Activated T-cell treated with anti-CD3 and anti-CD28 coated beads, Interleukin-2, amount 50 U/mL, for 48 hours (primary cell): ENCODE measurements at regions not wholly inside any gene's neighbourhood (a gene's known extent, or its start where the extent isn't known, plus 50 kb on each side); places are given as distances from the start of the nearest gene placed in this dataset.

Experiments used
- DNase-seq, 2 experiments: peaks; one replicate each; pipeline ENCODE4 v3.0.0-alpha.2; 2020

DNA sequence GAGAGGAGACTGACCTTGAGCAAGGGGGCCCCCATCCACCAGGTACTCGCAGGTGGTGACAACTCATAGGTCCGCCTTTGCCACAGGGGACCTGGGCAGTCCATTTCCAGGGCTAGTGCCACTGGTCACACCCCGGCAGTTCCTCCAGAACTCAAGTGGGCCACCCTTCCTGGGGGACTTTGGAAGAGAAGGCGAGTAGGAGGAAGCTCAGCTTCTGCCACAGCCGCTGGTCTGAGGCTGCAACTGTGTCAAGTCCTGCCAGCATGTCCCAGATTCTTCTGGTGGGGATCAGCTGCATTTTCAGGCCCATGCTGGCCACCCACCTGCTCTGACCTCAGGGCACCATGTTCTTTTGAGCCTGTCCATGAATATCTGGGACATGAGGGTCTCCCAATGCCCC is 423.9 kb upstream of the MYT1L start:
- no peak for DNase-seq

DNA sequence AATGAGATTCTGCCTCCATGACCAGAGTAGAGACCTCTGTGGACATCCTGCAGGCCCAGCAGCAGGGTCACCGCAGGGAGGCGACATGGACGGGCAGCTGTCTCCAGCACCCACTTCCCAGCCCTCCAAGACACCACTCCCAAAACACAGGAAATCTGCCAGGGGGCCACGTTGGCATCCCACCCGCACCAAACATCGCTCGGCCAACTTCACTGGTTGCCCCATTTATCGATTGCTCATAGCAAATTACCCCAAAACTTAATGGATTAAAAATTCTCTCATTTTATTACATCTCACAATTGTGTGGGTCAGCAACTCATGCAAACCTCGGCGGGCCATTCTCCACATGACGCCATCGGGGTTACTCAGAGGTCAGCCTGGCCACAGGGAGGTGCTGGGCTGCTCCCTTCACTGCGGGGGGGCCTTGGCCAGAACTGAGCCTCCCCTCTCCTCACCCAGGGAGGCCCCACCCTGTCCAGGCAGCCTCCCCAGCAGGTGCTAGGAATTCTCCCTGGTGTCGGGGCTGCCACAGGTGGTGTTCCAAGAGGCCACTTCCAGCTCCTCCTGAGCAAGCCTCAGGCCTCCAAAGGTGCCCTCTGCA is 420.7 kb upstream of the MYT1L start:
- DNase-seq = no peak

DNA sequence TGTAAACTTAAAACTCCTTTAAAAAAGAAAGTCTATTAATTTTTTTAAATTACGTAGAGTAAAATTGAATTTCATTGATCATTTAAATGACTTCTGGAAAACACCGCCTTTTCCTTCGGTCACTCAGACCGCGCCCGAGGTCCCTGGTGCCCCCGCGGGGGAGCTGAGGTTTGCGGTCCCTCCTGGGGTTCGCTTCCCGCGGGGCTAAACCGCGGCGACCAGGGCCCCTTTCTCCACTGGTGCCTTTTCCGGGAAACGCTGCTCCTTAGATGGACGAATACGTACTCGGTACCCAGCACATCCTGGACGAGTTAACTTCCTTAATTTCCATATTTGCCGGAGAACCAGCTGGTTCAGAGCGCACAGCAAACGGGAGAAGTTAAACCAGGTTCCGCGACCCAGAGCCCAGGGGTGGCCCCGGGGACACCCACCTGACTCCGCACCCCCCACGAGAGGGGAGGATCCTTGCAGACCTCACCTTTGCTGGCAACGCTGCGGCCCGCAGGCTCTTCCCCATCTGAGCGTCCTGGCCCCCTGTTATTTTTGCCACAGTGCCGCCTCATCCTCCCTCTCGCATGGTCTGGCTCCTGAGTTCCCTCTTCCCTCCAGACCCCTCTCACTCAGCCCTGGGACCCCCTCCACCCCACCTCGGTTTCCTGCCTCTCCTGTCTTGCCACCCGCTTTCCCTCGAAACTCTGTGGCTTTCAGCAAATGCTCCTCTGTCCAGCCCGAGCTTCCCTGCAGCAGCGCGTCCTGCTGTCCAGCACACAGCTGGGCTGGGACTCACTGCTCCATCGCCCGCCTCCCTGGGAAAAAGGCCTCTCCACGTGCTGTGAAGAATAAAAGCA is 420.0 kb upstream of the MYT1L start:
- no peak for DNase-seq

DNA sequence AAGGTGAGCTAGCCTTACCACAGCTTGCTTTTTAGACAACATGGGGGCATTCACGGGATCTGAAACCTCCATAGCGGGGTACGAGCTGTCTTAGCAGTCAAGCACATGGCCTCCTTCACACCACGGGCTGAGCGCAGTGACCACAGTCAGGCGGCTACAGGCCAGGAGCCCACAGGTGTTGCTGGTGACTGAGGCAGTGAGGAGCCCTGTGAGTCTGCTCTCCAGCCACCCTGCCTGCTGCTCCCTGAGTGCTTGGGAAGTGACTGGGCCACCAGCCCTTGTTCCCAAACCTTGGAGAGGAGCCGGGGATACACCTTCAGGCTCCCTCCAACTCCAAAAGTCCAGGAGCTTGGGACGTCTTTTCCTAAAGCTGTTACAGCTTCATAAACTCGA is 418.1 kb upstream of the MYT1L start:
- no peak for DNase-seq

DNA sequence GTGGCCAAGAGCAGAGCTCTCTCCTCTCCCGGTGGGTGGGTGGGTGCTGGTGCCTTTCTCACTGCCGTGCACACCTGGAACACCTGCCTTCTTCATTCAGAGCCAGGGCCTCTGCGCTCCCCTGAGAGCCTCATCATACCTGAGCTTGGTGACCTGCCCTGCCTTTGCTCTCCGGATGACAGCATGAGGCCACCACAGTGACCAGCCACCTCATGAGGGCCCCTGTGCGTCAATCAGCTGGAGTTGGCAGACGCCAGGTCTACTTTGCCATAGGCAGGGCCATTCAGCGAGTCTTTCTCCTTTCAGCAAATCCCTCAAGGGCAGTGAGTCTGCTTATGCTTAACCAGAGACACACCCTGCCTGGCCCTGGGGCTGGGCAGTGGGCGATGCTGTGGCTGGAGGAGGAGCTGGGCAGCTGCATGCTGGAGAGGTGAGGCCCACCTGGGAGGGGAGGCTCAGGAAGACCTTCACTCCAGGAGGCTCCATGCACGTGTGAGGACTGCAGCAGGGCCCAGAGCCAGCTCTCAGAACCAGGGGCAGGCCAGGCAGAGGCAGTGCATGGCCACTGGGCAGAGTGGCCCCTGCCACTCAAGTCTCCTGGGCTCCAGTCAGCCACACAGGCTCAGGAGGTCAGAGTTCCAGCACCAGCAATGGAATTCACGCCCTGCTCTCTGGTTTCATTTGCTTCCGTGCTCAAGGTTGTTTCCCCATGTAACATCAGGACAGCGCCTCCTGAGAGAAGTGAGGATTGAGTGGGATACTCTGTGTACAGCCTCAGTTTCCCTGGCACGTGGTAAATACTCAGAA is 417.5 kb upstream of the MYT1L start:
- DNase-seq = no peak

DNA sequence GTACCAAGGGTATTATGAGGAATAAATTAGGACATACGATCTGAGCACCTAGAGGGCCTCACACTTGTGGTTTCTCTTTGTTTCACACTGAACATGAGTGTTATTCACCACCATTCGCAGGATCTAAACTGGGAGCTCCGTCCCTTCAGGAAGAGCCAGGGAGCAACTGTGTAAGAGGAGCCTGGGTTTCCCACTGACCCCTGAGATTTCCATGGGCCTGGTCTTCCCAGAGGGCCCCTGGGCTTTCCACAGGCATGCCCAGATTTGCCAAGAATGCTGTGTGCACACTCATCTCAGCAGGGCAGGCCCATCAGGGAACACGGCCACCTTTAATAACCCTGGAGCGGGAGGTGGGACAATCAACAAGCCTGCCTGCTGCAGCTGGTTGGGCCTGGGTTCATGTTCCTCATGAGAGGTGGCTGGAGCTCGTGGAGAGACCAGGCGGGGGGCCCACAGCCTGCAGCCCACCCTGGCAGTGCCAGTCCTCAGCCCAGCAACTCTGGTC is 416.8 kb upstream of the MYT1L start:
- no peak for DNase-seq

DNA sequence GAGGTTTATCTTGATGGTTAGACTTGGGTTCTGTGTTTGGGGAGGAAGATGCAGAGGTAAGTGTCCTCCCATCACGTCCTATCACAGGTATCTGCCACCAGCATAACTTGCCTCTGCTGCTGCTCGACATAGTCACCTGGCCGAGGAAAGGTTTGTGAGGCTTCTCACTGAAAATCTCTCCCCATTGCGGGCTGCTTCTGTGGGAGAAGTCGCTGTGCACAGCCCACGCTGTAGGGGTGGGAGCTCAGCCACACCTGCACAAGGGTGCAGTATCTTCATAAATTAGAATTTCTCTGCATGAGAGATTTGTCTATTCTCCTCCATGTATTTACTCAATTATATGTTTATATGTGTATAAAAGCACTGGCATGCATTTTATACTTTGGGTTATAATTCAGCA is 415.7 kb upstream of the MYT1L start:
- no peak for DNase-seq

DNA sequence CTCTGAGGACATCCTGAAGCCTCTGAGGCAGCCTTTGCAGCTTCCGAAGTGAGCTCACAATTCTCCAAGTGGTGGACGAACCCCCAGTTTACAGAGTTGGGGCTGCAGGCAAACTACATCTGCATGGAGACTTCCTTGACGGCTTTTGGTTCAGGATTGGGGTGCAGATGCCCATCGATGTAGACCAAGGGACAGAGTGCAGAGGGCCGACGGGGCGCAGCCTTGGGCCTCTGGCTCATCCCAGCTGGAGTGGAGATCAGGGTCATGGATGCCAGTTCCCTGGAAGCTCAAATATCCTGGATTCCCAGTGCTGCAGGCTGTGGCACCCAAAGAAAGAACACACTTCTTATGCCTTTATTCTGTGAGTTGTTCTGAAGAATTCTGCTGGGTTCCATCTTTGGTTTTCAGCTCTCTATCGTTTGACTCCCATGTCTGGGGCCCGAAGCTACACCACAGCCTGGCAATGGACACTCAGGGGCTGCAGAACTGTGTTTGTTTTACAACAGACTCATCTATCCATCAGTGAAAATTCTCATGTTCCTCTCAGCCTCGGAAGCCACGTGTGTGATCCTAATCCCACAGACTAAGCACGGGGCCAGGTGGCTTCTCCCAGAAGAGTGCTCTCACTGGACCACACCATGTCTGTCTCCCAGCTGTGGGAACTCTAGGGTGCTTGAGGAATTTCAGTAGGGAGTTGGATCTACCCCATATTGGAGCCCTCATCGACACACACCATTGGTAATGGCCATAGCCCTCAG is 414.1 kb upstream of the MYT1L start:
- no peak for DNase-seq

DNA sequence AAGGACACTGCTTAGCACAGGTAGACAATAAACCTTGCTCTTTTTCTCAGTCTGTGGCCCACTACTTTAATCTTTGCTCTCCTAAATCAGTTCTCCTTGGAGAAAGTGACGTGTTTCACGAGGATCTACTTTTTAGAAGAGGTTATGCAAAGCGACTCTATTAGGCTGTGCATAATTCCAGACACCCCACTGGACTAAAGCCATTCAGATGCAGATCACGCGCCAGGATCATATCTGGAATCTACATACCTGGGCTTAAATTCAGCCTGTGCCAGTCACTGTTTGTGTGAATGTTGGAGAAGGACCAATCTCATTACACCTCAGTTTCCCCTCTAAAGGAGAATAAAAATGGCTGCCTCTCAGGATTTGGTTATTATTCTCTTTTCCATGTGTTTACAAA is 413.0 kb upstream of the MYT1L start:
- no peak for DNase-seq

DNA sequence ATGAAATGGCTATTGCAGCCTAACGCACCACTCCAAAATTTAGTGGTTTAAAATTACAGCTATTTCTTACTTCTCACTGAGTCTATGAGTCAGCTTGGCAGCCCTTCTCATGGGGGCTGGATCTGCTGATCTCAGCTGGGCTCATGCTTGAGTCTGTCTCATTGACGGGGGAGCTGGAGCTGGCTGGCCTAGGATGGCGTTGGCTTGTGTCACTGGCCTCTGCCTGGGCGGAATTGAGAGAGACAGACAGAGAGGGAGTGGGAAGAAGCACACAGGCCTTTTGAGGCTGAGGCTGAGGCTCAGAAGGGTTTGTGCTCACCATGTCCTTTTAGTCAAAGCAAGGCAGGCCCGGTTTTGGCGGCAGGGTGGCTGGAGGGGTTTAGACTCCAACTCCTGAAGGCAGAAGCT is 412.1 kb upstream of the MYT1L start:
- DNase-seq = no peak

DNA sequence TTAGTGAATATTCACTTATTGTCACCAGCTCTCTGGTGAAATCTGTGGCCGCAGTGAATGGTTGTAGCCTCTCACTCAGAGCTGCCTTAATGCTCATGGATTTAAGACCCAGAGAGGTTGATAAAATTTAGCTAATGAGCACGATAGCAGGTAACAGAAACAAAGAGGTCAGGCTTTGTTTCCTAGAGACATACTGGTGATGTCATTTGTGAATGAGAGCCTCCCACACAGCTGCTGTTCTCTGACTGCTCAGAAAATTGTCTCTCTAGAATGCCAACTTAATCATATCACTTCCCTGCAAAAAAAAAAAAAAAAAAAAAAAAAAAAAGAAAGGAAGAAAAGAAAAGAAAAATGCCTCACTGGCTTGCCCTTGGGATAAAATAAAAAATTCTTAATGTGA is 411.7 kb upstream of the MYT1L start:
- DNase-seq = no peak

DNA sequence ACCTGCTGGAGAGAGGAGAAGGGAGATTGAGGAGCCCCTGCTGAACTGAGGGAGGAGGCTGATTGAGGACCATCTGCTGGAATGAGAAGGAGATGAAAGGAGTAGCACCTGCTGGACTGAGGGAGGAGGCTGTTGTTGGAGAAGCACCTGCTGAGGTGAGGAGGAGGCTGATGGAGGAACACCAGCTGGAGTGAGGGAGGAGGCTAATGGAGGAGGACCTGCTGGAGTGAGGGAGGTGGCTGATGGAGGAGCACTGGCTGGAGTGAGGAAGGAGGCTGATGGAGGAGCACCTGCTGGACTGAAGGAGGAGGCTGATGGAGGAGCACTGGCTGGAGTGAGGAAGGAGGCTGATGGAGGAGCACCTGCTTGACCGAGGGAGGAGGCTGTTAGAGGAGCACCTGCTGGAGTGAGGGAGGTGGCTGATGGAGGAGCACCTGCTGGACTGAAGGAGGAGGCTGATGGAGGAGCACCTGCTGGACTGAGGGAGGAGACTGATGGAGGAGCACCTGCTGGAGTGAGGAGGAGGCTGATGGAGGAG is 409.2 kb upstream of the MYT1L start:
- no peak for DNase-seq

DNA sequence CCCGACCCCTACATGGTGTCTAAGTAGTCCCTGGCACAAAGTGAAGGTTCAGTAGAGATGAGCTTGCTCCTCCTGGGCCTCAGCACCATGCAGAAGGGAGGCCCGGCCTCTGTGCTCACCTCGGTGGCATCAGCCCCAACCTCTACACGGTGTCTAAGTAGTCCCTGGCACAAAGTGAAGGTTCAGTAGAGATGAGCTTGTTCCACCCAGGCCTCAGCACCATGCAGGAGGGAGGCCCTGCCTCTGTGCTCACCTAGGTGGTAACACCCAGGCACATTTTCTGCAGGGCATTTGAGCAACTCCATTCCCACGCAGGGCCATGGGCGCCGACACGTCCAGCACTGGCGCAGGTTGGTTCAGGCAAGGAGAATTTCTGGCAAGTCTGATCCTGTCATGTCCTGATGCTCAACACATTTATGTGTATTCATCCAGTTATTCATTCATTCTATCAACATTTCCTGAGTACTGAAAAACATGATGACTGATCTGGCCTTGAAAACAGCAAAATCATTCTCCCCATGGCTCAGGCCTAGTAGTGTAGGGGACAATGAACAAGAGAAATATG is 408.2 kb upstream of the MYT1L start:
- DNase-seq = no peak

DNA sequence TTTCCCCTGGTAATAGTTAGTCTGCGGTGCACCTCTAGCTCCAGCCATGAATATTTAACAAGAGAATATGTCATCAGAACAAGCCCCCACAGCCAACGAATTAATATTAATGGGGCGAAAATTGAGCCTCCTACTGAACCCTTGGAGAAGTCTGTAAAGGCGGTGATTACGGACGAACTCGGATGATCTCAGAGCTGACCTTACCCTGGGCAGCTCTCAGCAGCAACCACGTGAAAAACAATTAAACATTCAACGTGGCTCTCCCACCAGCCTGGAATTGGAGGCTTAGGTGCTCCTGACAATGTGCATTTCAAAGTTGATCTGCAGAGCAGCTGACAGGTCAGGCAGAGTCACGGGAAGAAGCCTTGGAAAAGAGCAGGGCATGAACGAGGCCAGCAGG is 407.6 kb upstream of the MYT1L start:
- DNase-seq = no peak

DNA sequence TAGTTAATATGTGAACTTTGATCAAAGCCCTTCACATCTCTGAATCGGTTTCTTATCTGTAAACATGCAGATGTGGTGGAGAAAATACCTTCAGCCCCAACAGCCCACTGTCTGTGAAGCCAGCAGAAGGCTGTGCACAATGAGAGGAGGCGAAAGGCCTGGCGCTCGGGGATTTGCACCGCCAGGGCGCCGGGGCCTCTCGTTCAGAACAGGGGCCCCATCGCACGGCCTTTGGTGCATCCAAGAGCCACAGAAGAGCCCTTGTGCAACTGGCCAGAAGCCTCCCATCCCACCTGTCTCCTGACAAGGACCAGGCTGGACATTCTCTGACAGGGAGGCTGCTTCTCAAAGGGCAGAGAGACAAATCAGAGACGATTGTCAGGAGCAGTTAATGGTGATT is 407.2 kb upstream of the MYT1L start:
- DNase-seq = no peak

DNA sequence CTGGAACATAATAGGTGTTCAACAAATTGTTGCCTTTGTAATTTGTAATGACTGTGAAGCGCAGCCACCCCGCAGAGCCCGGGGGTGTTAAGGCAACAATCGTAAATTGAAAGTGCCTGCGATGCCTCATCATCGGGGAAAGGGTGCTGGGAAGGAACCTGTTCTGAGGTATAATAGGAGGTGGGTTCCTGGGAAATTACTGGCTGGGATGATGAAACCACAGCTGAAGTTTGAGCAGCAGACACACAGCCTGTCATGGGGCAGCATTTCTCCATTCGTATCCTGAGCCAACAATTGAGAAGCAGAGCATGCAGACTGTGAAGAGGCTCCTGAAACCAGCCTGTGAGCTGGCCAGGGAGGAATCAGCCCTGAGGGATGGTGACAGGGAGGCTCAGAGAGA is 404.0 kb upstream of the MYT1L start:
- no peak for DNase-seq

DNA sequence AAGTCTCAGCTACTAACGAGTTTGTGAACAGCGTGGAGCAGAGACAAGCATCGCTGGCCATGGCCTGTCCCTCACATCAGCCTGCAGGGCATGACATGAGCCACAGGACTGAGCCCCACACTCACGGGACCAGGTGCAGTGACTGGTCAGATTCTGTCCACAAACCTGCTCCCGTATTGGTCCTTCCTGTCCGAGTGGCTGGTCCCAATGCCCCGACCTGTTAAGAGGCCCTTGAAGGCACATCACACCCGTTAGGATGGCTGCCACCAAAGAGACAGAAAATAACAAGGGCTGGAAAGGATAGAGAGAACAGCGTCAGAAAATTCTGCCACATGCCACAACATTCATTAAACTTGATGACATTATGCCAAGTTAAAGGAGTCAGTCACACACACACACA is 403.2 kb upstream of the MYT1L start:
- no peak for DNase-seq

DNA sequence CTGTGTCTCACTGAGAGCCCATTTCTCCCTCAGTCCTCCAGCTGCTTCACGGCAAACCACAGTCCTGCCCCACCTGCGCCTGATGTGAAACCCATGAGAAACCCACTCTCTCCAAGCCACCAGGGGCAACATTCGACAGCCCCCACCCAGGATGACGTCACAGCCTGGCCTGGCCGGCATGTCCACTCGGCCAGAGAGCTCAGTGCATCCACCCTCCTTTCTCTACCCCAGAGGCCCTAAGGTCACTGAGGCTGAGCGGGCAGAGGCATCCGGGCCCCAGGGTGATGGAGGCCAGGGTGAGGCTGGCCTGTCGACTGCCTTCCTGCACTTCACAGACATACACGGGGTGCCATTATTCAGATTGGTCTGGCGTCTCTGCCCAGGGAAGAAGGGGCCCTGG is 402.7 kb upstream of the MYT1L start:
- no peak for DNase-seq

DNA sequence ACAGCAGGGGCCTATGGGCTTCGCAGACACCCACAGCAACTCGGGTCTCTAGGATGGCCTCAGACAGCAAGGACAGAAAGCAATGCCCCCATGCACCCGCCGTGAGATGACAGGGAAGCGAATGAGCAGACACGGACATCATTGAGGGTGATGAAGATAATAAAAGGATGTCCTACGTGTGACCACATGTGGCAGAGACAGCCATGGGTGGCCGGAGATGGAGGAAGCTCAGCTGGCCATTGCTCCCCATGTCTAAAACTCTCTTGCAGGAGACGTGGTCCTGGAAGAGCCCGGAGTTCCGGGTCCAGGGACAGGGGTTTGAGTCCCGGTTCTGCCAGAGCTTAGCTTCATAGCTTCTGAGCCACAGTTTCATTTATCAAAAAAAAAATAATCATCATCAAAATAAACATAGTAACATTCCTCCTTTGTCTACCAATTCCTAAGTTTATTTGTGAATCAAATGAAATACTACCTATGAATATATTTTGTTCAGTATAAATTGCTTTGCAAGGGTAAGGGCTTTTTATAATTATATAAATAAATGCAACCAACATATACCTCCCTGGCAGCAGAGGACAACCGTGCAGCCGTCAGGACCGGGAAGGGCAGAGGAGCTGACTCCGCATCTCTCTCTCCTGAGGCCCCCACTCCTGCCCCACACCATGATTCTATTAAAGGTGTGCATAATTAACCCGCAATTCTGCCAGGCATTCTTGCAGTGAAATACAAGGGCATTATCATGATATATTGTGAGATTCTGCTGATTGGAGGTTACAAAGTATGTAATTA is 401.4 kb upstream of the MYT1L start:
- DNase-seq = no peak

DNA sequence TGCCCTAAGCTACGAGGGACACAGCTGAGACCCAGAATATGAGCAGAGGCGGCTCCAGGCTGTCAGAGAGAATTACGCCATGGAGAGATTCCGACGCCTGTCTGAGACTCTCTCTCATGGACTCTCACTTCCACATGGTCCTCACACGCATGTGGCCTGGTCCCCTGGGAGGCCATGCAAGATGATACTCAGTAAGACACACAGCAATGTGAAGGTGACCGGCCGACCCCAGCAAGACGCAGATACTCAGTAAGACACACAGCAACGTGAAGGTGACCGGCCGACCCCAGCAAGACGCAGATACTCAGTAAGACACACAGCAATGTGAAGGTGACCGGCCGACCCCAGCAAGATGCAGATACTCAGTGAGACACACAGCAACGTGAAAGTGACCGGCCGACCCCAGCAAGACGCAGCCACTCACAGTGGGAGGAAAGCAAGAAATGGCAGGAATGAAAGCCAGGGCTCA is 400.8 kb upstream of the MYT1L start:
- DNase-seq = no peak

DNA sequence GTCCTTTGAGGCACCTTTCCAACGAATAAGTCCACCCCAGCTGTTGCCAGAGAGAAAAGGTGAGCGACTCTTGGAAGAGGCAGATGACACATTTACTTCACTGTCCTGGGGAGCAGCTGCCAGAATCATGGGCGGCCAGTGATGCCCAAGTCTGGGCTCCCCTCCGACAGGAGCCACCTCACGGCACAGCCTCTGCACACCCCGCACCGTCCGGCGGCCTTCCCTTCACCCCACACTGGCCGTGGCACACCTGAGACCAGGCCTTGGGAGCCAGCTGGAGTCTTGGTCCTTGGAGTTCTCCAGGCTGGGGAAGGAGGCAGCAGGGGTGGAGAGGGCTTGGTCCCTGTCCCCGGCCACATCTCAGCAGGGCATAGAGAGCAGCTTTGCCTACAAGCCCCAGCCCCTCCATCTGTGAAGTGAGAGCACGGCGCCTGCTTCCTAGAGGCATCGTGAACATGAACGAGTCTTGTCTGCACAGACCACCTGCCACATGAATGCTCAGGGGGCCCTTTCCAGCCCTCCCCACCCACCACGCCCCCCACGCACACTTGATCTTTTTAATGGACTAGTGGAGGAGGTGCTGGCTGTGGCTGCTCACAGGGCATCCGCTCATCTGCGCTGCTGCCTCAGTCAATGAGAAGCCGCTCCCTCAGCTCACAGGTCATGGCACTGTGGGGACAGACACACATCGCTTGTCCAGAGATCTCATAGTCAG is 400.2 kb upstream of the MYT1L start:
- no peak for DNase-seq
